Muscle of leg (tissue), 3 donors: ENCODE measurements at regions not wholly inside any gene's neighbourhood (a gene's known extent, or its start where the extent isn't known, plus 50 kb on each side); places are given as distances from the start of the nearest gene placed in this dataset.

Experiments used
- DNase-seq: peaks from one replicate; pipeline ENCODE4 v3.0.0; 2013
- H3K27ac ChIP-seq: one replicate; pipeline ENCODE4 v1.5.1; 2013; ENCODE audit warnings: mild to moderate bottlenecking, low read length, control low read depth
- H3K27me3 ChIP-seq: one replicate; pipeline ENCODE4 v1.6.1; 2013; ENCODE audit warnings: low read length; ENCODE audit not compliant: control insufficient read depth, insufficient read depth
- H3K36me3 ChIP-seq: one replicate; pipeline ENCODE4 v1.6.1; 2013; ENCODE audit warnings: low read length; ENCODE audit not compliant: control insufficient read depth, insufficient read depth
- H3K4me1 ChIP-seq: one replicate; pipeline ENCODE4 v1.6.1; 2013; ENCODE audit warnings: low read length; ENCODE audit not compliant: control insufficient read depth, insufficient read depth
- H3K4me3 ChIP-seq: one replicate; pipeline ENCODE4 v1.5.1; 2013; ENCODE audit warnings: low read length, control low read depth
- H3K9me3 ChIP-seq: replicated peaks from 2 replicates; pipeline ENCODE4 v1.6.1; 2013; ENCODE audit warnings: low read depth, low read length; ENCODE audit not compliant: control insufficient read depth
- WGBS: methylation state at CpG from one replicate; pipeline ENCODE4 v1.1.5; 2013; ENCODE audit warnings: missing lambda C conversion rate; ENCODE audit not compliant: insufficient coverage; 5-methylcytosine and 5-hydroxymethylcytosine counted together

GRCh38 chr2:120440521-120441350 lies 94.8 kb downstream of the INHBB start:
- no peak for DNase-seq
- Histone ChIP-seq H3K36me3 (no peaks in the 10 kb centered on the region), H3K27me3 (peaks cover 60% of the 10 kb centered on the region), H3K4me3 (no peak overlapping the region), H3K9me3 (no peaks in the 10 kb centered on the region), H3K27ac (no peak overlapping the region), H3K4me1 (peaks cover 19% of the 10 kb centered on the region)
- WGBS: 85% methylated on average over 15 of the region's 17 CpGs

GRCh38 chr2:120441351-120441700 lies 95.4 kb downstream of the INHBB start:
- Histone ChIP-seq H3K4me1 (peaks cover 19% of the 10 kb centered on the region), H3K36me3 (no peaks in the 10 kb centered on the region), H3K9me3 (no peaks in the 10 kb centered on the region), H3K4me3 (no peak overlapping the region), H3K27me3 (peaks cover 57% of the 10 kb centered on the region), H3K27ac (no peak overlapping the region)
- WGBS: 54% methylated on average over 8 of the region's 9 CpGs
- DNase-seq: no peak

- no peak overlapping the region for H3K27ac ChIP-seq
- WGBS: 3% methylated on average over 40 of the region's 41 CpGs
- H3K9me3 ChIP-seq: no peaks in the 10 kb centered on the region
- H3K27me3 ChIP-seq: peaks cover 57% of the 10 kb centered on the region
- peak overlapping the region; percentile 22 for H3K4me3 ChIP-seq
- H3K4me1 ChIP-seq: peaks cover 19% of the 10 kb centered on the region
- peak; percentile 36 for DNase-seq
- H3K36me3 ChIP-seq: no peaks in the 10 kb centered on the region
These were observed 96.0 kb downstream of the INHBB start for GRCh38 chr2:120441744-120442471.

GRCh38 chr2:120442541-120442922 lies 96.6 kb downstream of the INHBB start:
- peaks cover 57% of the 10 kb centered on the region for H3K27me3 ChIP-seq
- H3K4me3 ChIP-seq: peak overlapping the region; percentile 22
- DNase-seq: no peak
- peaks cover 19% of the 10 kb centered on the region for H3K4me1 ChIP-seq
- WGBS: 6% methylated on average over 11 of the region's 16 CpGs
- no peaks in the 10 kb centered on the region for H3K36me3 ChIP-seq
- no peak overlapping the region for H3K27ac ChIP-seq
- H3K9me3 ChIP-seq: no peaks in the 10 kb centered on the region

GRCh38 chr2:120442923-120443571 lies 97.1 kb downstream of the INHBB start:
- Histone ChIP-seq H3K4me3 (no peak overlapping the region), H3K36me3 (no peaks in the 10 kb centered on the region), H3K27ac (no peak overlapping the region), H3K9me3 (no peaks in the 10 kb centered on the region), H3K4me1 (peaks cover 19% of the 10 kb centered on the region), H3K27me3 (peaks cover 57% of the 10 kb centered on the region)
- 8% methylated on average over 50 of the region's 50 CpGs for WGBS
- DNase-seq: no peak

GRCh38 chr2:120443946-120444345 lies 98.0 kb downstream of the INHBB start:
- no peaks in the 10 kb centered on the region for H3K36me3 ChIP-seq
- H3K9me3 ChIP-seq: no peaks in the 10 kb centered on the region
- no peak for DNase-seq
- peaks cover 15% of the 10 kb centered on the region for H3K4me1 ChIP-seq
- H3K27ac ChIP-seq: no peak overlapping the region
- peaks cover 57% of the 10 kb centered on the region for H3K27me3 ChIP-seq
- 88% methylated on average over 4 of the region's 4 CpGs for WGBS
- H3K4me3 ChIP-seq: no peak overlapping the region

GRCh38 chr2:120444691-120445240 lies 98.8 kb downstream of the INHBB start:
- Histone ChIP-seq H3K36me3 (no peaks in the 10 kb centered on the region), H3K9me3 (no peaks in the 10 kb centered on the region), H3K4me1 (peaks cover 15% of the 10 kb centered on the region), H3K4me3 (no peak overlapping the region), H3K27ac (no peak overlapping the region), H3K27me3 (peaks cover 54% of the 10 kb centered on the region)
- 72% methylated on average over 4 of the region's 9 CpGs for WGBS
- DNase-seq: no peak

GRCh38 chr2:120445449-120446143 lies 99.7 kb downstream of the INHBB start:
- H3K4me1 ChIP-seq: peaks cover 15% of the 10 kb centered on the region
- no peaks in the 10 kb centered on the region for H3K9me3 ChIP-seq
- H3K4me3 ChIP-seq: no peak overlapping the region
- no peak for DNase-seq
- no CpG with 5 or more reads among the region's 7 CpGs for WGBS
- H3K27ac ChIP-seq: no peak overlapping the region
- no peaks in the 10 kb centered on the region for H3K36me3 ChIP-seq
- H3K27me3 ChIP-seq: peaks cover 46% of the 10 kb centered on the region

- peaks cover 37% of the 10 kb centered on the region for H3K27me3 ChIP-seq
- no peaks in the 10 kb centered on the region for H3K9me3 ChIP-seq
- DNase-seq: no peak
- H3K27ac ChIP-seq: no peak overlapping the region
- H3K36me3 ChIP-seq: no peaks in the 10 kb centered on the region
- 83% methylated on average over 11 of the region's 14 CpGs for WGBS
- no peak overlapping the region for H3K4me3 ChIP-seq
- peaks cover 15% of the 10 kb centered on the region for H3K4me1 ChIP-seq
These were observed 100.5 kb downstream of the INHBB start for GRCh38 chr2:120446236-120447126.
